HG03039 (cell line): ENCODE measurements at regions not wholly inside any gene's neighbourhood (a gene's known extent, or its start where the extent isn't known, plus 50 kb on each side); places are given as distances from the start of the nearest gene placed in this dataset.

Experiments
- ATAC-seq: cut with Tn5 transposase; IDR thresholded peaks from one replicate; pipeline ENCODE4 v1.9.1; 2021; ENCODE audit warnings: mild to moderate bottlenecking, moderate library complexity; ENCODE audit not compliant: unreplicated experiment

DNA sequence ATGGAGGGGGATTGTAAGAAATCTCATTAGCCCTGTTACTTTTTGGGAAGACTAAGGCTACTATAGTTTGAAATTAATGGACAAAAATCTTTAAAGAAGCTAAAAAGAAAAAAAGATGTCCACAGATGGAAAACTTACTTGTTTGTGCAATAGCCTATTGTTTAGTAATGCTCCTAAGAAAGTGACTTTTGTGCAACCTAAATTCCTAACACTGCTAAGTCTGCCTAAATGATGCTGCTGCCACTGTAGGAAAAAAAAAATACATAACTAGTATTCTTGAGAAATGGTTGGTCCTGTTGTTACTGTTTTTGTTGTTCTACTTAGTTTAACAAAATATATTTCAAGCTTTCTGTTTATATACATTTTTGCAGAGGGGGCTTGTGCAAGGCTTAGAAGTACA lies 108.2 kb upstream of the NR3C1 start:
- ATAC-seq = no peak

GRCh38 chr5:143509758-143510221 lies 106.3 kb upstream of the NR3C1 start:
- ATAC-seq = peak; percentile 83

- no peak for ATAC-seq
Observed at GRCh38 chr5:143506836-143507552, 103.5 kb upstream of the NR3C1 start.

DNA sequence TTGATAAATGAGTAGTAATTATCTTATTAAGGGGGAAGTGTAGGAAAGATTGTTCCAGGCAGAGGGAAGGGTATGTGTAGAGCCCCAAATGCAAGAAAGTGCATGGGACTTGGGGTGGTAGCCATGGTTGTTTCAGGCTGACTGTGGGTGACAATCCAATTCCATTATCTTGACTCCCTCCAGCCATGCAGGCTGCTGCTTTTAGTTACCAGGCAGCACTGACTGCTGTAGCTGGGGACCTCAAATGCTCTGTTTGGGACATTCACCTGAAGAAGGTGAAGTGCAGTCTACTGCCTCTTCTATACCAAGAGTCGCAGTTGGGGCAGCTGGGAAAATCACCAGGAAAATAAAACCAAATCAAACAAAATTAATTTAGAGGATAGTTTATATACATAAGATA lies 102.4 kb upstream of the NR3C1 start:
- no peak for ATAC-seq

- ATAC-seq = no peak
Observed at GRCh38 chr5:143505354-143505753, 101.9 kb upstream of the NR3C1 start.

DNA sequence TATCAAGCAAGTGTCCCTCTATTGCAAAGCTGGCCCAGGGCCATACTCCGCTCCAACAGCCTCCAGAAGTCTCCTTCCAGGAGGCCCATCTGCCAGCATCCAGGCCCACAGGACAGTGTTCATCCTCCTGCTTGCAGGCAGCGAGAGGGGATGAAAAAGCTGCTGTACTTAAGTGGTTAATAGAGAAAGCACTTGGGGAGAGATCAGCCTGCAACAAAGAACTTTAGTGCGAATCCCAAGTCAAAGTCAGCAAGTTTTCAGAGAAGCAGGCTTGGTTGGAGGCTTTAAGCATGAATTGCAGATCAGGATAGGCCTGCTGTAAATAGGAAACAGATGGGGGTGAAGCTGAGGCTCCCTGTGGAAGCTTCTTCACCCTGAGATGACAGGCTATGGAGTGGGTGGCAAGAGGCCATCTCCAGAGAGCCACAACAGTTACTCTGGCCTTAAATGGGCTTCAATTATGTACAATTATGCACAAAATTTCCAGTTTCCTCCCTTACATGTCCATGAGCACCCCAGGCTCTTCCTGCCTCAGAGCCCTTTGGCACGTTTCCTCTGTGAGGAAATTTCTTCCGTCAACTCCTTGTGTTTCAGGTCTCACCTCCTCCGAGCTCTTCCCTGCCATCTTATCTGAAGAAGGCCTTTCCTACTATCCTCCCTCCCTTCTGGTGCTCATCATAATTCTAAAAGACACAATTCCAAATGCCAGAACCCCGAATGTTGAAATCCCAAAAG lies 98.0 kb upstream of the NR3C1 start:
- no peak for ATAC-seq

- no peak for ATAC-seq
Observed at GRCh38 chr5:143499480-143500114, 96.1 kb upstream of the NR3C1 start.

DNA sequence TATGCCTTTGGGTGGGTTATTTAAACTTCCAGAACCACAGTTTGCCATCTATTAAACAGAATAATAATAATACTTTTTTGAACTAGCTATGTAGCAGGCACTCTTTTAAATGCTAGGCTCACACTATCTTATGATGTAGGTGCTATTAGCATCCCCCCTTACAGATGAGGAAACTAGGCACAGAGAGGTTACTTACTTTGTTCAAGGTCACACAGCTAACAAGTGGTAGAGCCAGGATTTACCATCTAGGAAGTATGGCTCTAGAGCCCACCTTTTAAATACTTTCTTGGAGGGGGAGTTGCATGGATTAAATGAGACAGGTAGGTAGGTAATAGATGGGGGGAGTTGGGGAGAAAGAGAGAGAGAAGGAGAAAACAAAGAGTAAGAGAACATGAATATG lies 95.3 kb upstream of the NR3C1 start:
- ATAC-seq = no peak

- ATAC-seq = no peak
Observed at GRCh38 chr5:143497749-143498148, 94.3 kb upstream of the NR3C1 start.

DNA sequence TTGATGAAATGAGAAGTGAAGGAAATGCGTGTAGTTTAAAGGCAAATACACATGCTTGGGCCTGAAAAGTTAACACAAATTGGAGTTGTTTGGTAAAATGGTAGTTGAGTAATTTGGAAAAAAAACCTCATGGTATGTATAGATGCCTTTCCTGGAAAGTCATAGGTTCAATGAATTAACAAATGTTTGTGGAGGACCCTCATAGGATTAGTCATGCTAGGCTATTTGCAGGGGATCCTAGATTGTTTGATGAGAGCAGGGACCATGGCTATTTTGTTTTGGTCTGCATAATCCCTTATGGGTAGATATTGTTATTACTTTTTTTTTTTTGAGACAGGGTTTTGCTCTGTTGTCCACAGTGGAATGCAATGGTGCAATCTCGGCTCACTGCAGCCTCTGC lies 93.5 kb upstream of the NR3C1 start:
- no peak for ATAC-seq

GRCh38 chr5:143495821-143496275 lies 92.4 kb upstream of the NR3C1 start:
- ATAC-seq = no peak

GRCh38 chr5:143495110-143495509 lies 91.6 kb upstream of the NR3C1 start:
- no peak for ATAC-seq

DNA sequence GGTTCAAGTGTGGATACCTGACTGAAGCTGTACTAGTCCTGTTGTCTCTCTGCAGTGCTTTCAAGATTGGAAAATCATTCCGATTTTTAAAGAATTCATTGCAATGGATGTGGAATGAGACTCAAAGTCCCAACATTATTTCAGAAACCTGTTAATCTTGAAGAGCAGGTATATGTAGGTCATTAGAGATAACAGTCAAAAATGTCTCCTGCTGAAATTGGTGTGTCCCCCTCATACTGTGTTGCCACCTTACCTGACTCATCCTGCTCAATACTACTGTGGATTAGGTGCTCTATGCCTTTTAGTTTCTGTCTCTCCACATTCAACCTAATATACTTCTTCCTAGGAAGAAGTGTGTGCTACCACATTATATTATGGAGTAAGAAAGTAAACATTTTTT lies 91.1 kb upstream of the NR3C1 start:
- ATAC-seq = no peak

DNA sequence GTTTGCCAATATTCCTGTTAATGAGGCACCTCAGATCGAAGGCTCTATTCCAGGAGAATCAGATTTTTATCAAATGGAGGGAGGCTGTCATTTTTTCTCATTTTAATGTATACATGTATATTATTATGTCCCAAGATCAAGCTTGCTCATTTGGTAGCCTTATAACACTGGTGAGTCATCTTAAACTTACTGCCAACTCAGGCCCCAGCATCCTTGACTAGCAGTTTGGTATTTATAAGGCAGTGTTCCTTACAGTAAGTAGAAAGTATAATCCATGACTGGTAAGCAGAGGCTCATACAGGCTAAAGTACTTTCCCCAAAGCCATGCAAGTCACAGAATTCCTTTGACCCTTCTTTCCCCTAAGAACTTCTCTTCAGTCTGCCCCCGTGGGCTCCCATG lies 90.7 kb upstream of the NR3C1 start:
- no peak for ATAC-seq

DNA sequence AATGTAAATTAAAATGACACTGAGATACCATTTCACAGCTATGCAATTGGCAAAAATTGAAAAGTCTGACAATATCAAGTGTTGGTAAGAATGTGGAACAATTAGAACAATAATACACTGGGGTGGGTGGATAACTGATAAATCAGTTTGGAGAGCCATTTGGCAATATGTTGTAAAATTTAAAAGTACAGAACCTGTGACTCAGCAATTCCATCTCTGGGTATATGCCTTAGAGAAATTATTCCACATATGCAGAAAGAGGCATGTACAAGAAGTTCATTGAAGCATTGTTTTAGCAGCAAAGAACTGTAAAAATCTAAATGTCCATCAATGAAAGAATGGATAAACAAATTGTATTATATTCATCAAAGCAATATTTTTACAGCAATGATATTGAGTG lies 89.3 kb upstream of the NR3C1 start:
- ATAC-seq = no peak

DNA sequence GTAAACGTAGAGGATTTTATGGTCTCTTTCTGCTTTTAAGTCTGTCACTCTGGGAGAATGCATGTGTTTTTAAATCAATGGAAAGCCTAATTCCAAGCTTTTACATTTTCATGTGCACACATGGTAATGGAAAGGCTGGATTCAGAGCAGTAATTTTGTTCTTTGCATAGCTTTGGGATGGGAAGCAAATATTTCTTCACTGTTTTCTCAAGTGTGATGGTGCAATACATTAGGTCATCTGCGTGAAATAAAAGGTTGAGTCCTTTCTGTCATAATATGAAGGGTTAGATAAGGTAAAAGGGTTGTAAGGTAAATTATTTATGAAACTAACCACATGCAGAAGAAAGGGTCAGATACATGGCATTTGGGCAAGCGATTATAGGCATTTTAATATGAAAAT lies 88.2 kb upstream of the NR3C1 start:
- ATAC-seq = no peak

GRCh38 chr5:143488381-143488780 lies 84.9 kb upstream of the NR3C1 start:
- no peak for ATAC-seq

GRCh38 chr5:143484601-143485000 lies 81.1 kb upstream of the NR3C1 start:
- ATAC-seq = no peak

- ATAC-seq = no peak
Observed at GRCh38 chr5:143481697-143482531, 78.4 kb upstream of the NR3C1 start.

DNA sequence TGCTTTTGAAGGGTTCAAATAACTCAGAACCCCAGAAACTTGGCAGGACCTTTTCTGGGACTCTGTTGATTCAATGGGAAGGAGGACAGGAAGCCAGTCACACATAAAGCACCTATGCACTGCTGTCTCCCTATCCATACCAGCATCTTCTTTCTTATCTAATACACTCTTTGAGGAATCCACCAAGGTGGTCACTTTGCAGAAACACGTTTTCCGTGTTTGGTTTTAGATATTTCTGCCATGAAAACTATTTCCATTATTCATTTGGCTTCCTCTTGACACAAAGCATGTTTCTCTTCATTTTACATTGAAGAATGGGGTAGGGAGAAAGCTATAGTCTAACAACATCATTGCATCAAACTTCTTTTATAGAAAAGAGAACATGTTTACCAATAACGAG lies 76.5 kb upstream of the NR3C1 start:
- ATAC-seq = no peak

DNA sequence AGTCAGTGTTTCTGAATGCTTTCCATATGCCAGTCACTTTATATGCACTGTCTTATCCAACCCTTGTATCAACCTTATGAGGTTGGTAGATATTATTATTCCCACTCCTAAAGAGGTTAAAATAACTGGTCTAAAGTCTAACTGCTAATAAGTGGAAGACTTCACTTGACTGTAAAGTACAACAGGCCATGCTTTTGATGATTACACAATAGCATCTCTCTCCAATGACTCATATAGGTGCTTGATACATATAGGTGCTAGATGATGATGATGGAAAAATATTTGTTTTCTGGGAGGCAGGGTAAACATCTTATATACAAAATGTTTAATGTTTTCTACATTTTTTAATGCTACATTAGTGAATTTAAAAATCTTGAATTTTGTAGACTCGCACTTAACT lies 75.9 kb upstream of the NR3C1 start:
- no peak for ATAC-seq
